ENCODE measurements at regions not wholly inside any gene's neighbourhood (a gene's known extent, or its start where the extent isn't known, plus 50 kb on each side); places are given as distances from the start of the nearest gene placed in this dataset.
"Not testable (repeated sequence)": the region's sequence is repeated elsewhere in the genome, so short reads cannot be mapped to it uniquely, and the experiment has no call there.

DNA sequence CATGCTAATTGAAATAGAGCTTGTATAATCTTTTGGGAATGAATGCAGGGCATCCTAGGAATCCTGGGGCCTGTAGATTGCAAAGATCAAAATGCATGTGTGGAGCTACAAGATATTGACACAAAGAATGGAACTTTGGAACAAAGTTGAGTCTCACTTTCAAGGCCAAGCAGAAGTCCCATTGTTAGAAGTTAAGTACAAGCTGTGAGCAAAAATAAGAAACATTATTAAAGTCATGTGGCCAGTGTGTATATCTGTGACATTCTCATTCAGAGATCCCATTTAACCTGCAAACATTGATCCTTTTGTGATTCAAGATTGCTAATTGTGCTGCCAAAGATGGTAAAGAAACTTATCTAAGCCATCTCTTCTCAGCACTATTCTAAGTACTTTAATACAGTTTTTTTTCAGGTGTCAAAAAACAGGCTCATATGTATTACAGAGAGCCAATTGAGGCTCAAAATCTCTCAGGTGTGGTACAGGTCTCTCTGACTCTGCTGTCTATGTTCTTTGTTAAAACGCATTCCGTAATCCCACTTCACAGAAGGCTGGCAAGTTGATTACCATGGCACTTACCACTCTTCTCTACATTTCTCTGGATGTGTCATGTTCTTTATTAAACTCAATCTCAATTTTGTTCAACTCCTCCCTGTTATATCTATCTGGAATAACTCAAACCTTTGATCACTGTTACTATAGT, 704.4 kb upstream of the NEGR1 start:
- no peaks in the 10 kb centered on the region for H3K4me1 Mint-ChIP-seq
- H3K9me3 ChIP-seq (ENCODE audit: control insufficient read depth, insufficient read depth, low read length) = no peaks in the 10 kb centered on the region
- peaks cover 7% of the 10 kb centered on the region for H3K36me3 Mint-ChIP-seq
- H3K36me3 ChIP-seq (ENCODE audit: control insufficient read depth, insufficient read depth, low read length) = no peaks in the 10 kb centered on the region
- H3K27me3 Mint-ChIP-seq (ENCODE audit: low read depth in 2 of 2) = no peaks in the 10 kb centered on the region
- no peak overlapping the region for H3K4me3 Mint-ChIP-seq
- H3K9me3 Mint-ChIP-seq = peaks cover 27 to 55% of the 10 kb centered on the region in 2 donors
- no peak for ATAC-seq
- no peak overlapping the region for H3K27ac Mint-ChIP-seq
- H3K27me3 ChIP-seq (ENCODE audit: control insufficient read depth, insufficient read depth, low read length) = no peaks in the 10 kb centered on the region
- WGBS (ENCODE audit: insufficient coverage) = 80% methylated on average over 2 of the region's 2 CpGs
- H3K4me3 ChIP-seq (ENCODE audit: low read length) = no peak overlapping the region
- DNase-seq = no peak
- intact Hi-C loops (cut with micrococcal nuclease) = no loop called here
- H3K4me1 ChIP-seq (ENCODE audit: control insufficient read depth, insufficient read depth, low read length) = no peaks in the 10 kb centered on the region
- H3K27ac ChIP-seq (ENCODE audit: low read length) = no peak overlapping the region
- TF ChIP-seq, protein P1, sequence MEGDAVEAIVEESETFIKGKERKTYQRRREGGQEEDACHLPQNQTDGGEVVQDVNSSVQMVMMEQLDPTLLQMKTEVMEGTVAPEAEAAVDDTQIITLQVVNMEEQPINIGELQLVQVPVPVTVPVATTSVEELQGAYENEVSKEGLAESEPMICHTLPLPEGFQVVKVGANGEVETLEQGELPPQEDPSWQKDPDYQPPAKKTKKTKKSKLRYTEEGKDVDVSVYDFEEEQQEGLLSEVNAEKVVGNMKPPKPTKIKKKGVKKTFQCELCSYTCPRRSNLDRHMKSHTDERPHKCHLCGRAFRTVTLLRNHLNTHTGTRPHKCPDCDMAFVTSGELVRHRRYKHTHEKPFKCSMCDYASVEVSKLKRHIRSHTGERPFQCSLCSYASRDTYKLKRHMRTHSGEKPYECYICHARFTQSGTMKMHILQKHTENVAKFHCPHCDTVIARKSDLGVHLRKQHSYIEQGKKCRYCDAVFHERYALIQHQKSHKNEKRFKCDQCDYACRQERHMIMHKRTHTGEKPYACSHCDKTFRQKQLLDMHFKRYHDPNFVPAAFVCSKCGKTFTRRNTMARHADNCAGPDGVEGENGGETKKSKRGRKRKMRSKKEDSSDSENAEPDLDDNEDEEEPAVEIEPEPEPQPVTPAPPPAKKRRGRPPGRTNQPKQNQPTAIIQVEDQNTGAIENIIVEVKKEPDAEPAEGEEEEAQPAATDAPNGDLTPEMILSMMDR (IDR thresholded peaks at IDR 0.05) = no peak

DNA sequence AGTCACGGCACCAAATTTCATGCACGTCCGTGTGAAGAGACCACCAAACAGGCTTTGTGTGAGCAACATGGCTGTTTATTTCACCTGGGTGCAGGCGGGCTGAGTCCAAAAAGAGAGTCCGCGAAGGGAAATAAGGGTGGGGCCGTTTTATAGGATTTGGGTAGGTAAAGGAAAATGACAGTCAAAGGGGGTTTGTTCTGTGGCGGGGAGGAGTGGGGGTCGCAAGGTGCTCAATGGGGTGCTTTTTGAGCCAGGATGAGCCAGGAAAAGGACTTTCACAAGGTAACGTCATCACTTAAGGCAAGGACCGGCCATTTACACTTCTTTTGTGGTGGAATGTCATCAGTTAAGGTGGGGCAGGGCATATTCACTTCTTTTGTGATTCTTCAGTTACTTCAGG, 702.7 kb upstream of the NEGR1 start:
- H3K27me3 Mint-ChIP-seq (ENCODE audit: low read depth in 2 of 2); ATAC-seq; H3K27ac ChIP-seq (ENCODE audit: low read length); H3K4me3 ChIP-seq (ENCODE audit: low read length); intact Hi-C loops (cut with micrococcal nuclease); H3K36me3 ChIP-seq (ENCODE audit: control insufficient read depth, insufficient read depth, low read length); H3K4me3 Mint-ChIP-seq; DNase-seq; H3K36me3 Mint-ChIP-seq; H3K27me3 ChIP-seq (ENCODE audit: control insufficient read depth, insufficient read depth, low read length); H3K4me1 Mint-ChIP-seq; H3K4me1 ChIP-seq (ENCODE audit: control insufficient read depth, insufficient read depth, low read length); H3K9me3 ChIP-seq (ENCODE audit: control insufficient read depth, insufficient read depth, low read length); H3K27ac Mint-ChIP-seq: not testable (repeated sequence)
- peaks cover 31 to 54% of the 10 kb centered on the region in 2 donors for H3K9me3 Mint-ChIP-seq
- WGBS (ENCODE audit: insufficient coverage) = 84% methylated on average over 7 of the region's 11 CpGs

DNA sequence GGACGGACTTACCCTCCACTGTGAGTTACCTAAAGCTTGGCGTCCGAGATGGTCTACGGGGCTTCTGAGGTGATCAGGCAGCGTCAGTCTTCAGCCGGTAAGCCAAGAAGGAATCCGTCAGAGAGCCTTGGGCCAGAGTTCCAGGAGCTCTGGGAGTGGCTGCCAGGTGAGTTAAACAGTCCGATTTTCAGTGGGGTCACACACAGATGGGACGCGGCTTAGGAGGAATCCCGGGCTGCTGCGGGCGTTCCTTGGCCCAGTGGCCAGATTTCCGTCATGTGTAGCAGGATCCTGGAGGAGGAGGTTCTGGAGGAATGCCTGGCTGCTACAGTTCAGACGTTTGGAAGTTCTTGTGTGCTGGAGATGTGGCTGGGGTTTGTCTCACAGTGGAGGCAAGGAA, 700.7 kb upstream of the NEGR1 start:
- H3K27ac ChIP-seq (ENCODE audit: low read length); H3K27ac Mint-ChIP-seq; DNase-seq; H3K4me1 Mint-ChIP-seq; H3K4me3 ChIP-seq (ENCODE audit: low read length); H3K9me3 ChIP-seq (ENCODE audit: control insufficient read depth, insufficient read depth, low read length); H3K36me3 Mint-ChIP-seq; H3K4me1 ChIP-seq (ENCODE audit: control insufficient read depth, insufficient read depth, low read length); intact Hi-C loops (cut with micrococcal nuclease); H3K36me3 ChIP-seq (ENCODE audit: control insufficient read depth, insufficient read depth, low read length); H3K4me3 Mint-ChIP-seq; ATAC-seq; H3K27me3 Mint-ChIP-seq (ENCODE audit: low read depth in 2 of 2); H3K27me3 ChIP-seq (ENCODE audit: control insufficient read depth, insufficient read depth, low read length): not testable (repeated sequence)
- peaks cover 23 to 43% of the 10 kb centered on the region in 2 donors for H3K9me3 Mint-ChIP-seq
- WGBS (ENCODE audit: insufficient coverage) = 90% methylated on average over 15 of the region's 15 CpGs

DNA sequence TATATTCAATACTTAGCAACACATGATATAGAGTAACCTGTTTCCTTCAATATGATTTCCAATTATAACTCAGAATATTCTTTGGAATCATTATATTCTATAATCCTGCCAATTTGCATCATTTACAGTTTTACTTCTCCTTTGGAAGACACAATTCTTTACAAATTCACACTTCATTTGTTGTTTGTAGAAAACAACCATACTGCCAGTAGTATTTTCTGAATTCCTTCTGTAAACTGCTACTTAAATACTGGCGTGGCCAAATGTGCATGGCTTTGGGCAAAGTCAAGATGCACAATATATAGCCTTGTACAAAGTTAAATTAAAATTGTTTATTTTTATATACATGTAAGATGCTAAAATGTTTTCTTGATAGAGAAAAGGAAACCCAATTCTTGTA, 687.1 kb upstream of the NEGR1 start:
- no CpG with 5 or more reads among the region's 1 CpG for WGBS (ENCODE audit: insufficient coverage)
- H3K36me3 ChIP-seq (ENCODE audit: control insufficient read depth, insufficient read depth, low read length) = no peaks in the 10 kb centered on the region
- no peak overlapping the region for H3K4me3 Mint-ChIP-seq
- H3K27ac Mint-ChIP-seq = no peak overlapping the region
- no peaks in the 10 kb centered on the region for H3K36me3 Mint-ChIP-seq
- DNase-seq (no peak), ATAC-seq (no peak)
- no peaks in the 10 kb centered on the region for H3K27me3 Mint-ChIP-seq (ENCODE audit: low read depth in 2 of 2)
- TF ChIP-seq, protein P1 (IDR thresholded peaks at IDR 0.05) = no peak
- H3K4me1 ChIP-seq (ENCODE audit: control insufficient read depth, insufficient read depth, low read length) = no peaks in the 10 kb centered on the region
- no peak overlapping the region for H3K27ac ChIP-seq (ENCODE audit: low read length)
- no peaks in the 10 kb centered on the region for H3K9me3 ChIP-seq (ENCODE audit: control insufficient read depth, insufficient read depth, low read length)
- no peaks in the 10 kb centered on the region for H3K27me3 ChIP-seq (ENCODE audit: control insufficient read depth, insufficient read depth, low read length)
- no peaks in the 10 kb centered on the region for H3K4me1 Mint-ChIP-seq
- intact Hi-C loops (cut with micrococcal nuclease) = no loop called here
- no peak overlapping the region for H3K4me3 ChIP-seq (ENCODE audit: low read length)
- H3K9me3 Mint-ChIP-seq = peaks cover 8 to 17% of the 10 kb centered on the region in 2 donors

Data from natural killer cell (primary cell).